SK-N-SH treated with all-trans-retinoic acid at 6 μM for 48 hours (cell line): ENCODE measurements at regions not wholly inside any gene's neighbourhood (a gene's known extent, or its start where the extent isn't known, plus 50 kb on each side); places are given as distances from the start of the nearest gene placed in this dataset.

ENCODE experiments used
- ATAC-seq: fragments of 200-7000 bp; cut with Tn5 transposase; 3 replicates; pipeline ENCODE4 v1.9.1; 2020; ENCODE audit warnings: mild to moderate bottlenecking, moderate library complexity
- ARNTL ChIP-seq: fragments of 450-650 bp; formaldehyde crosslinking; IDR thresholded peaks from 2 replicates; pipeline ENCODE4 v1.5.0; 2020; ENCODE audit warnings: low read depth, mild to moderate bottlenecking, moderate library complexity, borderline replicate concordance
- BACH2 ChIP-seq: fragments of 250-450 bp; sonication (Bioruptor Pico); IDR thresholded peaks from 2 replicates; pipeline ENCODE4 v1.9.0; 2021; ENCODE audit warnings: mild to moderate bottlenecking, borderline replicate concordance
- CREB5 ChIP-seq: fragments of 250-450 bp; sonication (Bioruptor Pico); IDR thresholded peaks from 2 replicates; pipeline ENCODE4 v1.5.1; 2020; ENCODE audit warnings: low read depth, mild to moderate bottlenecking, moderate library complexity
- CSDC2 ChIP-seq: fragments of 250-450 bp; sonication (Bioruptor Pico); IDR thresholded peaks from 2 replicates; pipeline ENCODE4 v1.5.0; 2020; ENCODE audit warnings: mild to moderate bottlenecking, moderate library complexity
- CSRNP3 ChIP-seq: fragments of 250-450 bp; sonication (Bioruptor Pico); IDR thresholded peaks from 2 replicates; pipeline ENCODE4 v1.5.1; 2021; ENCODE audit warnings: mild to moderate bottlenecking, moderate library complexity
- ESRRG ChIP-seq: fragments of 250-450 bp; sonication (Bioruptor Pico); IDR thresholded peaks from 2 replicates; pipeline ENCODE4 v1.6.1; 2021; ENCODE audit warnings: mild to moderate bottlenecking
- GLIS3 ChIP-seq: fragments of 250-450 bp; sonication (Bioruptor Pico); IDR thresholded peaks from 2 replicates; pipeline ENCODE4 v1.5.0; 2020; ENCODE audit warnings: mild to moderate bottlenecking, moderate library complexity
- ISL1 ChIP-seq: fragments of 250-450 bp; sonication (Bioruptor Pico); IDR thresholded peaks from 2 replicates; pipeline ENCODE4 v2.1.2; 2022; ENCODE audit warnings: mild to moderate bottlenecking, moderate library complexity
- OSR1 ChIP-seq: fragments of 250-450 bp; sonication (Bioruptor Pico); IDR thresholded peaks from 2 replicates; pipeline ENCODE4 v1.8.0; 2022; ENCODE audit warnings: moderate library complexity, mild to moderate bottlenecking, inconsistent platforms
- PATZ1 ChIP-seq: fragments of 250-450 bp; sonication (Bioruptor Pico); IDR thresholded peaks from 2 replicates; pipeline ENCODE4 v1.8.0; 2020; ENCODE audit warnings: mild to moderate bottlenecking, moderate library complexity, borderline replicate concordance
- POU6F1 ChIP-seq: fragments of 250-450 bp; sonication (Bioruptor Pico); IDR thresholded peaks from 2 replicates; pipeline ENCODE4 v1.8.0; 2021; ENCODE audit warnings: low read depth, mild to moderate bottlenecking, moderate library complexity, borderline replicate concordance
- PPARA ChIP-seq: fragments of 250-450 bp; sonication (Bioruptor Pico); IDR thresholded peaks from 2 replicates; pipeline ENCODE4 v1.5.0; 2020; ENCODE audit warnings: mild to moderate bottlenecking, borderline replicate concordance
- RARB ChIP-seq: fragments of 250-450 bp; sonication (Bioruptor Pico); IDR thresholded peaks from 2 replicates; pipeline ENCODE4 v1.8.0; 2021; ENCODE audit warnings: mild to moderate bottlenecking, moderate library complexity
- SNAI2 ChIP-seq: fragments of 250-450 bp; sonication (Bioruptor Pico); IDR thresholded peaks from 2 replicates; pipeline ENCODE4 v1.5.0; 2020; ENCODE audit warnings: mild to moderate bottlenecking, moderate library complexity
- TCF4 ChIP-seq: fragments of 250-450 bp; sonication (Bioruptor Pico); IDR thresholded peaks from 2 replicates; pipeline ENCODE4 v1.8.0; 2021; ENCODE audit warnings: mild to moderate bottlenecking, moderate library complexity, borderline replicate concordance
- TSHZ2 ChIP-seq: fragments of 250-450 bp; sonication (Bioruptor Pico); IDR thresholded peaks from 2 replicates; pipeline ENCODE4 v1.5.0; 2020; ENCODE audit warnings: mild to moderate bottlenecking, moderate library complexity
- ZC3H10 ChIP-seq: fragments of 250-450 bp; sonication (Bioruptor Pico); IDR thresholded peaks from 2 replicates; pipeline ENCODE4 v1.5.1; 2021; ENCODE audit warnings: mild to moderate bottlenecking, moderate library complexity
- ZFP3 ChIP-seq: fragments of 250-450 bp; sonication (Bioruptor Pico); IDR thresholded peaks from 2 replicates; pipeline ENCODE4 v1.5.0; 2020; ENCODE audit warnings: mild to moderate bottlenecking, moderate library complexity
- ZFP30 ChIP-seq: fragments of 450-650 bp; formaldehyde crosslinking; IDR thresholded peaks from 2 replicates; pipeline ENCODE4 v1.5.0; 2022; ENCODE audit warnings: mild to moderate bottlenecking, moderate library complexity
- ZNF70 ChIP-seq: fragments of 450-650 bp; formaldehyde crosslinking; IDR thresholded peaks from 2 replicates; pipeline ENCODE4 v1.5.0; 2020; ENCODE audit warnings: mild to moderate bottlenecking, moderate library complexity
- ZNF8 ChIP-seq: fragments of 450-650 bp; formaldehyde crosslinking; IDR thresholded peaks from 2 replicates; pipeline ENCODE4 v1.5.0; 2020; ENCODE audit warnings: mild to moderate bottlenecking, moderate library complexity

GRCh38 chr7:19530852-19531251 lies 178.0 kb downstream of the POLR1F start:
- TF ChIP-seq OSR1 (no peak), PATZ1 (CRISPR knock-in tag) (no peak), TSHZ2 (CRISPR knock-in tag) (no peak), CSRNP3 (CRISPR knock-in tag) (no peak), ZNF8 (CRISPR knock-in tag) (no peak), ARNTL (CRISPR knock-in tag) (no peak), CREB5 (no peak), ZFP3 (CRISPR knock-in tag) (no peak), ZFP30 (CRISPR knock-in tag) (no peak), ZNF70 (CRISPR knock-in tag) (no peak), TCF4 (CRISPR knock-in tag) (no peak), ESRRG (CRISPR knock-in tag) (no peak), RARB (no peak), POU6F1 (CRISPR knock-in tag) (no peak), BACH2 (CRISPR knock-in tag) (no peak), CSDC2 (CRISPR knock-in tag) (no peak), PPARA (CRISPR knock-in tag) (no peak), GLIS3 (no peak), SNAI2 (no peak), ISL1 (CRISPR knock-in tag) (no peak)
- TF ChIP-seq, all 23 proteins: peak for 0
- no peak for ATAC-seq

GRCh38 chr7:19530261-19530660 lies 178.6 kb downstream of the POLR1F start:
- ATAC-seq = no peak
- TF ChIP-seq RARB (no peak), GLIS3 (no peak), CSRNP3 (CRISPR knock-in tag) (no peak), OSR1 (no peak), ISL1 (CRISPR knock-in tag) (no peak), CSDC2 (CRISPR knock-in tag) (no peak), ARNTL (CRISPR knock-in tag) (no peak), SNAI2 (no peak), TSHZ2 (CRISPR knock-in tag) (no peak), ZFP30 (CRISPR knock-in tag) (no peak), ESRRG (CRISPR knock-in tag) (no peak), BACH2 (CRISPR knock-in tag) (no peak), ZC3H10 (CRISPR knock-in tag) (no peak), PPARA (CRISPR knock-in tag) (no peak), ZFP3 (CRISPR knock-in tag) (no peak), ZNF8 (CRISPR knock-in tag) (no peak)
- TF ChIP-seq, all 23 proteins: peak for 0
